Fibroblast of lung (primary cell): ENCODE measurements at regions not wholly inside any gene's neighbourhood (a gene's known extent, or its start where the extent isn't known, plus 50 kb on each side); places are given as distances from the start of the nearest gene placed in this dataset.

Source experiments
- DNase-seq, 2 donors: peaks; one replicate each; pipeline versions ENCODE4 v3.0.0 to v3.0.0-alpha.2; 2010; ENCODE audit warnings: low read depth in 2 of 2
- H2AFZ ChIP-seq: 2 replicates; pipeline ENCODE4 v1.5.1; 2012; ENCODE audit warnings: low read length, control low read depth, inconsistent platforms
- H3K27ac ChIP-seq: 2 replicates; pipeline ENCODE4 v1.5.1; 2011; ENCODE audit warnings: low read length, control low read depth; ENCODE audit not compliant: insufficient read depth
- H3K27me3 ChIP-seq: 2 replicates; pipeline ENCODE4 v1.5.1; 2011; ENCODE audit warnings: mild to moderate bottlenecking, low read length; ENCODE audit not compliant: control insufficient read depth, insufficient read depth
- H3K36me3 ChIP-seq: 2 replicates; pipeline ENCODE4 v1.5.1; 2011; ENCODE audit warnings: low read length; ENCODE audit not compliant: control insufficient read depth, insufficient read depth
- H3K4me1 ChIP-seq: 2 replicates; pipeline ENCODE4 v1.5.1; 2011; ENCODE audit warnings: low read length; ENCODE audit not compliant: control insufficient read depth, insufficient read depth; ENCODE audit errors: extremely low read depth
- H3K4me2 ChIP-seq: 2 replicates; pipeline ENCODE4 v1.5.1; 2011; ENCODE audit warnings: low read length, control low read depth; ENCODE audit not compliant: insufficient read depth; ENCODE audit errors: extremely low read depth
- H3K4me3 ChIP-seq, 4 experiments: fragments of 200-600 bp in 1 of 4; sonication (generic) in 1 of 4; replicated peaks in 1 of 4; 2 replicates each; pipeline ENCODE4 v1.5.1; 2011 to 2016; ENCODE audit warnings: low read length in 4 of 4, low read depth in 3 of 4, mild to moderate bottlenecking in 3 of 4, control low read depth in 2 of 4, inconsistent platforms in 1 of 4, mixed read lengths in 1 of 4; ENCODE audit not compliant: insufficient read depth in 1 of 4; ENCODE audit errors: control extremely low read depth in 1 of 4
- H3K79me2 ChIP-seq: 2 replicates; pipeline ENCODE4 v1.5.1; 2012; ENCODE audit warnings: mild to moderate bottlenecking, low read length, inconsistent platforms; ENCODE audit not compliant: control insufficient read depth, insufficient read depth
- H3K9ac ChIP-seq: 2 replicates; pipeline ENCODE4 v1.5.1; 2011; ENCODE audit warnings: mild to moderate bottlenecking, low read length, control low read depth; ENCODE audit not compliant: insufficient read depth
- H3K9me3 ChIP-seq: 2 replicates; pipeline ENCODE4 v1.5.1; 2012; ENCODE audit warnings: low read depth, low read length; ENCODE audit not compliant: control insufficient read depth, insufficient read depth
- H4K20me1 ChIP-seq: 2 replicates; pipeline ENCODE4 v1.5.1; 2011; ENCODE audit warnings: low read length; ENCODE audit not compliant: control insufficient read depth, insufficient read depth; ENCODE audit errors: extremely low read depth
- CTCF ChIP-seq, 2 donors: IDR thresholded peaks in 1 of 2; conservative IDR thresholded peaks in 1 of 2; 1 replicate in 1 of 2; 2 replicates in 1 of 2; pipeline ENCODE4 v1.5.1; 2011 to 2012; ENCODE audit warnings: low read length in 2 of 2, control low read depth in 1 of 2, inconsistent platforms in 1 of 2, low read depth in 1 of 2, mild to moderate bottlenecking in 1 of 2
- EZH2 ChIP-seq: IDR thresholded peaks from 2 replicates; pipeline ENCODE4 v1.5.1; 2012; ENCODE audit warnings: low read length, control low read depth, mild to moderate bottlenecking; ENCODE audit errors: missing control alignments

GRCh38 chr4:1502501-1502886 is 96.3 kb upstream of the NKX1-1 start:
- Histone ChIP-seq H3K9me3 (no peaks in the 10 kb centered on the region), H3K4me3 (no peak overlapping the region), H4K20me1 (no peaks in the 10 kb centered on the region), H3K4me1 (no peaks in the 10 kb centered on the region), H3K4me2 (no peak overlapping the region), H3K79me2 (no peaks in the 10 kb centered on the region), H3K36me3 (no peaks in the 10 kb centered on the region), H3K27ac (no peak overlapping the region), H2AFZ (no peak overlapping the region), H3K9ac (no peak overlapping the region), H3K27me3 (no peaks in the 10 kb centered on the region)
- TF ChIP-seq CTCF (conservative IDR thresholded peaks at IDR 0.05 in 1 of 2, IDR thresholded peaks at IDR 0.05 in 1 of 2; ENCODE audit: low read depth in 1 of 2, low read length in 2 of 2) (no peak), EZH2 (no peak)
- no peak for DNase-seq

- DNase-seq, result no peak
Observed at GRCh38 chr4:1501754-1502500, 95.7 kb upstream of the NKX1-1 start.

More at GRCh38 chr4:1501754-1502500, 95.7 kb upstream of the NKX1-1 start:
- H3K4me3 ChIP-seq, result no peak overlapping the region
- no peaks in the 10 kb centered on the region for H3K36me3 ChIP-seq
- TF ChIP-seq CTCF (conservative IDR thresholded peaks at IDR 0.05 in 1 of 2, IDR thresholded peaks at IDR 0.05 in 1 of 2; ENCODE audit: low read depth in 1 of 2, low read length in 2 of 2) (no peak), EZH2 (no peak)
- H3K4me1 ChIP-seq, result no peaks in the 10 kb centered on the region
- no peak overlapping the region for H3K27ac ChIP-seq
- no peaks in the 10 kb centered on the region for H4K20me1 ChIP-seq
- no peaks in the 10 kb centered on the region for H3K9me3 ChIP-seq
- H3K9ac ChIP-seq, result no peak overlapping the region
- no peak overlapping the region for H2AFZ ChIP-seq
- H3K27me3 ChIP-seq, result no peaks in the 10 kb centered on the region
- H3K4me2 ChIP-seq, result no peak overlapping the region
- H3K79me2 ChIP-seq, result no peaks in the 10 kb centered on the region
